Large intestine (tissue), 3 donors: ENCODE measurements at regions not wholly inside any gene's neighbourhood (a gene's known extent, or its start where the extent isn't known, plus 50 kb on each side); places are given as distances from the start of the nearest gene placed in this dataset.

Source experiments
- DNase-seq, 2 donors: peaks; one replicate each; pipeline versions ENCODE4 v3.0.0 to v3.0.0-alpha.2; 2013
- H3K27ac ChIP-seq: one replicate; pipeline ENCODE4 v1.5.1; 2013; ENCODE audit warnings: low read length
- H3K27me3 ChIP-seq: 2 replicates; pipeline ENCODE4 v1.6.1; 2013; ENCODE audit warnings: low read length; ENCODE audit not compliant: control insufficient read depth, insufficient read depth
- H3K36me3 ChIP-seq: 2 replicates; pipeline ENCODE4 v1.6.1; 2013; ENCODE audit warnings: low read length; ENCODE audit not compliant: control insufficient read depth, insufficient read depth
- H3K4me1 ChIP-seq: one replicate; pipeline ENCODE4 v1.6.1; 2013; ENCODE audit warnings: low read length; ENCODE audit not compliant: control insufficient read depth, insufficient read depth
- H3K4me3 ChIP-seq: one replicate; pipeline ENCODE4 v1.5.1; 2013; ENCODE audit warnings: low read length
- H3K9me3 ChIP-seq: one replicate; pipeline ENCODE4 v1.6.1; 2013; ENCODE audit warnings: mild to moderate bottlenecking, low read depth, low read length, moderate library complexity; ENCODE audit not compliant: control insufficient read depth
- WGBS: methylation state at CpG from one replicate; pipeline ENCODE4 v1.1.5; 2013; ENCODE audit warnings: low lambda C conversion rate; ENCODE audit not compliant: insufficient coverage; 5-methylcytosine and 5-hydroxymethylcytosine counted together

GRCh38 chr1:58380345-58380744 lies 166.2 kb downstream of the OMA1 start:
- Histone ChIP-seq H3K4me3 (no peak overlapping the region), H3K9me3 (no peaks in the 10 kb centered on the region), H3K27me3 (no peaks in the 10 kb centered on the region), H3K36me3 (no peaks in the 10 kb centered on the region), H3K27ac (no peak overlapping the region), H3K4me1 (no peaks in the 10 kb centered on the region)
- no CpG with 5 or more reads among the region's 2 CpGs for WGBS
- no peak for DNase-seq

GRCh38 chr1:58367217-58367616 lies 179.3 kb downstream of the OMA1 start:
- Histone ChIP-seq H3K27ac (no peak overlapping the region), H3K4me1 (no peaks in the 10 kb centered on the region), H3K4me3 (no peak overlapping the region), H3K36me3 (no peaks in the 10 kb centered on the region), H3K27me3 (no peaks in the 10 kb centered on the region), H3K9me3 (no peaks in the 10 kb centered on the region)
- DNase-seq: no peak

GRCh38 chr1:58365328-58365727 lies 181.2 kb downstream of the OMA1 start:
- H3K27me3 ChIP-seq: no peaks in the 10 kb centered on the region
- WGBS: no CpG with 5 or more reads among the region's 2 CpGs
- no peak for DNase-seq
- H3K27ac ChIP-seq: no peak overlapping the region
- no peak overlapping the region for H3K4me3 ChIP-seq
- no peaks in the 10 kb centered on the region for H3K9me3 ChIP-seq
- no peaks in the 10 kb centered on the region for H3K4me1 ChIP-seq
- no peaks in the 10 kb centered on the region for H3K36me3 ChIP-seq

GRCh38 chr1:58363585-58363984 lies 182.9 kb downstream of the OMA1 start:
- Histone ChIP-seq H3K27me3 (no peaks in the 10 kb centered on the region), H3K9me3 (no peaks in the 10 kb centered on the region), H3K4me3 (no peak overlapping the region), H3K4me1 (no peaks in the 10 kb centered on the region), H3K36me3 (no peaks in the 10 kb centered on the region), H3K27ac (no peak overlapping the region)
- DNase-seq: no peak
- WGBS: no CpG with 5 or more reads among the region's 3 CpGs

GRCh38 chr1:58361134-58361533 lies 185.4 kb downstream of the OMA1 start:
- no peaks in the 10 kb centered on the region for H3K27me3 ChIP-seq
- no peaks in the 10 kb centered on the region for H3K9me3 ChIP-seq
- no peaks in the 10 kb centered on the region for H3K4me1 ChIP-seq
- H3K4me3 ChIP-seq: no peak overlapping the region
- H3K27ac ChIP-seq: no peak overlapping the region
- no CpG with 5 or more reads among the region's 2 CpGs for WGBS
- H3K36me3 ChIP-seq: no peaks in the 10 kb centered on the region
- DNase-seq: no peak

- no peak for DNase-seq
- Histone ChIP-seq H3K9me3 (no peaks in the 10 kb centered on the region), H3K36me3 (no peaks in the 10 kb centered on the region), H3K4me1 (no peaks in the 10 kb centered on the region), H3K4me3 (no peak overlapping the region), H3K27me3 (no peaks in the 10 kb centered on the region), H3K27ac (no peak overlapping the region)
- 29% methylated on average over 1 of the region's 4 CpGs for WGBS
Observed at GRCh38 chr1:58358346-58358745, 188.2 kb downstream of the OMA1 start.

- WGBS: no CpG with 5 or more reads among the region's 2 CpGs
- H3K4me3 ChIP-seq: no peak overlapping the region
- H3K9me3 ChIP-seq: no peaks in the 10 kb centered on the region
- no peak for DNase-seq
- no peaks in the 10 kb centered on the region for H3K36me3 ChIP-seq
- no peaks in the 10 kb centered on the region for H3K4me1 ChIP-seq
- H3K27me3 ChIP-seq: no peaks in the 10 kb centered on the region
- H3K27ac ChIP-seq: no peak overlapping the region
Observed at GRCh38 chr1:58356402-58356801, 190.1 kb downstream of the OMA1 start.

GRCh38 chr1:58353168-58353567 lies 193.4 kb downstream of the OMA1 start:
- Histone ChIP-seq H3K4me3 (no peak overlapping the region), H3K9me3 (no peaks in the 10 kb centered on the region), H3K36me3 (no peaks in the 10 kb centered on the region), H3K4me1 (no peaks in the 10 kb centered on the region), H3K27me3 (no peaks in the 10 kb centered on the region), H3K27ac (no peak overlapping the region)
- DNase-seq: no peak
- WGBS: no CpG with 5 or more reads among the region's 2 CpGs

GRCh38 chr1:58352476-58353092 lies 193.9 kb downstream of the OMA1 start:
- H3K9me3 ChIP-seq: no peaks in the 10 kb centered on the region
- H3K27me3 ChIP-seq: no peaks in the 10 kb centered on the region
- no peak overlapping the region for H3K4me3 ChIP-seq
- no peak for DNase-seq
- H3K36me3 ChIP-seq: no peaks in the 10 kb centered on the region
- H3K4me1 ChIP-seq: no peaks in the 10 kb centered on the region
- 100% methylated on average over 1 of the region's 6 CpGs for WGBS
- no peak overlapping the region for H3K27ac ChIP-seq

- no peak overlapping the region for H3K27ac ChIP-seq
- H3K27me3 ChIP-seq: no peaks in the 10 kb centered on the region
- no peaks in the 10 kb centered on the region for H3K9me3 ChIP-seq
- no CpG with 5 or more reads among the region's 7 CpGs for WGBS
- no peaks in the 10 kb centered on the region for H3K36me3 ChIP-seq
- H3K4me1 ChIP-seq: no peaks in the 10 kb centered on the region
- no peak overlapping the region for H3K4me3 ChIP-seq
- DNase-seq: no peak
Observed at GRCh38 chr1:58346036-58346355, 200.5 kb downstream of the OMA1 start.

GRCh38 chr1:58345215-58346035 lies 201.1 kb downstream of the OMA1 start:
- Histone ChIP-seq H3K9me3 (no peaks in the 10 kb centered on the region), H3K4me3 (no peak overlapping the region), H3K4me1 (no peaks in the 10 kb centered on the region), H3K27ac (no peak overlapping the region), H3K27me3 (no peaks in the 10 kb centered on the region), H3K36me3 (no peaks in the 10 kb centered on the region)
- no peak for DNase-seq
- WGBS: 100% methylated on average over 1 of the region's 5 CpGs
